Suprapubic skin (tissue), 4 donors: ENCODE measurements at regions not wholly inside any gene's neighbourhood (a gene's known extent, or its start where the extent isn't known, plus 50 kb on each side); places are given as distances from the start of the nearest gene placed in this dataset.

Experiments
- EP300 ChIP-seq: sonication (generic); formaldehyde crosslinking; IDR thresholded peaks from one replicate; pipeline ENCODE4 v1.6.1; 2017; ENCODE audit warnings: antibody characterized with exemption
- POLR2A ChIP-seq, 2 donors: fragments of 450-650 bp; IDR thresholded peaks; one replicate each; pipeline ENCODE4 v1.6.1; 2017; ENCODE audit warnings: antibody characterized with exemption in 2 of 2, mild to moderate bottlenecking in 2 of 2, moderate library complexity in 2 of 2
- POLR2AphosphoS5 ChIP-seq, 3 donors: sonication (generic); formaldehyde crosslinking; IDR thresholded peaks; one replicate each; pipeline ENCODE4 v1.6.1; 2017; ENCODE audit warnings: antibody characterized with exemption in 3 of 3
- TF ChIP-seq, protein P1 (sequence below), 2 donors: fragments of 200-600 bp in 1 of 2; fragments of 450-650 bp in 1 of 2; sonication (generic) in 1 of 2; IDR thresholded peaks; one replicate each; pipeline ENCODE4 v1.5.1; 2016 to 2019; ENCODE audit warnings: antibody characterized with exemption in 2 of 2, mild to moderate bottlenecking in 1 of 2, moderate library complexity in 1 of 2

DNA sequence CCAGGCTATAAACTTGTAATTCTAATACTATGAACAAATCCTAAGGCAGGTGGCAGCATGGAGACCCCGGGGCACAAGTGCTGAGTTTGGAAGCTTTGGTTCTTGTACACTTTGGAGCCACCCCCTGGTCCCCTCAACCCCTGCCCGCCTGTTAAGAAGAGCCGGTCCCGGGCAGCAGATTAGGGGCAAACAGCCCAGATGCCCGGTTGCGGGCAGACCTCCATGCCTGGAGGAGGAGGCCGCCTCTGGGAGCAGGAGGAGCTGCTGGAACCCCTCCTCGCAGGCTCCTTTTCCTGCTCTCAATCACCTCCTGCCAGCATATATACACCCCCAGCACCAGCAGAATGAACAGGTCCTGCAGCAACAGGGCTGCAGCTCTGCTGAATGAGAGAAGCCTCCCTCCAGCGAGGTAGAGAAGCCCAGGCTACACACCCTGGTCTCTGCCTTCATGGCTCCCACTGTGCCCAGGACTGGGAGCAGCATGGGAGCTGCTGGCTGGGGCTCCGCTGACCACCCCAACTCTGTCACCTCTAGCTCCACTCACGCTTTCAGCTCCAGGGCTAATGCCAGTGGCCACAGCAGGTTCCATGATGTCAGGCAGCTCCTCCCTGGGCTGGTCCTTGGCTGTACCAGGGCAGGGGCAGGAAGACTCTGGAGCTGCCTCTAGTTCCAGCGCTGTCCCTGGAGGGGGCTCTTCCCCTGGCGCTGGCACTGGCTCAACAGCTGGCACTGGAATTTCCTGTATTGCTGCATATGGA, 1713.5 kb upstream of the ACO1 start:
- TF ChIP-seq, protein P1, sequence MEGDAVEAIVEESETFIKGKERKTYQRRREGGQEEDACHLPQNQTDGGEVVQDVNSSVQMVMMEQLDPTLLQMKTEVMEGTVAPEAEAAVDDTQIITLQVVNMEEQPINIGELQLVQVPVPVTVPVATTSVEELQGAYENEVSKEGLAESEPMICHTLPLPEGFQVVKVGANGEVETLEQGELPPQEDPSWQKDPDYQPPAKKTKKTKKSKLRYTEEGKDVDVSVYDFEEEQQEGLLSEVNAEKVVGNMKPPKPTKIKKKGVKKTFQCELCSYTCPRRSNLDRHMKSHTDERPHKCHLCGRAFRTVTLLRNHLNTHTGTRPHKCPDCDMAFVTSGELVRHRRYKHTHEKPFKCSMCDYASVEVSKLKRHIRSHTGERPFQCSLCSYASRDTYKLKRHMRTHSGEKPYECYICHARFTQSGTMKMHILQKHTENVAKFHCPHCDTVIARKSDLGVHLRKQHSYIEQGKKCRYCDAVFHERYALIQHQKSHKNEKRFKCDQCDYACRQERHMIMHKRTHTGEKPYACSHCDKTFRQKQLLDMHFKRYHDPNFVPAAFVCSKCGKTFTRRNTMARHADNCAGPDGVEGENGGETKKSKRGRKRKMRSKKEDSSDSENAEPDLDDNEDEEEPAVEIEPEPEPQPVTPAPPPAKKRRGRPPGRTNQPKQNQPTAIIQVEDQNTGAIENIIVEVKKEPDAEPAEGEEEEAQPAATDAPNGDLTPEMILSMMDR (IDR thresholded peaks at IDR 0.05): no peak
- TF ChIP-seq POLR2A (IDR thresholded peaks at IDR 0.05): no peak
- TF ChIP-seq POLR2AphosphoS5 (IDR thresholded peaks at IDR 0.05): no peak
- no peak for TF ChIP-seq EP300
